ENCODE measurements at regions not wholly inside any gene's neighbourhood (a gene's known extent, or its start where the extent isn't known, plus 50 kb on each side); places are given as distances from the start of the nearest gene placed in this dataset.

DNA sequence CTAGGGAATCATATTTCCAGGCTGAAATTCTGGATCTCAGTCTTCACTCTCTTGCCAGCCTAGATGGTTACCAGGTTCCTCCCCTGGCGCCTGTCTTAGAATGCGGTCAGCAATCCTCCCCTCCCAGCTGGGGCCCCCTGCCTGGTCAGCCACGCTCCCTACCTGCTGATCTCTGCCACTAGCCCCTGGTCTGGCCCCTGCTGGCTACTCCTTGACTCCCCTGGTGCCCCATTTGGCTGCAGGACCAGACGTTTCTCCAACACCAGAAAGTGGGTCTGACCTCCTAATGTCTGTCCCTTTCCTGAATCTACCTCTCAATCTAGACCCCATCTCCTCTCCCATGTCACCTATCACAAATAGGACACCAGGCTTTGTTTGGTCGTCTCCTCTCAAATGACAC, 432.0 kb upstream of the SMIM21 start:
- H3K9me3 ChIP-seq = no peaks in the 10 kb centered on the region
- H3K4me1 ChIP-seq = no peaks in the 10 kb centered on the region
- no peak overlapping the region for H3K27ac ChIP-seq
- 80% methylated on average over 5 of the region's 5 CpGs for WGBS
- H3K4me3 ChIP-seq = no peak overlapping the region
- H3K27me3 ChIP-seq = peaks cover 5% of the 10 kb centered on the region
- H3K36me3 ChIP-seq = no peaks in the 10 kb centered on the region
- DNase-seq (ENCODE audit: low spot score in 2 of 2) = no peak
- TF ChIP-seq POLR2A (IDR thresholded peaks at IDR 0.05) (no peak), CTCF (IDR thresholded peaks at IDR 0.05) (no peak), EP300 (IDR thresholded peaks at IDR 0.05) (no peak), POLR2AphosphoS5 (IDR thresholded peaks at IDR 0.05) (no peak)

DNA sequence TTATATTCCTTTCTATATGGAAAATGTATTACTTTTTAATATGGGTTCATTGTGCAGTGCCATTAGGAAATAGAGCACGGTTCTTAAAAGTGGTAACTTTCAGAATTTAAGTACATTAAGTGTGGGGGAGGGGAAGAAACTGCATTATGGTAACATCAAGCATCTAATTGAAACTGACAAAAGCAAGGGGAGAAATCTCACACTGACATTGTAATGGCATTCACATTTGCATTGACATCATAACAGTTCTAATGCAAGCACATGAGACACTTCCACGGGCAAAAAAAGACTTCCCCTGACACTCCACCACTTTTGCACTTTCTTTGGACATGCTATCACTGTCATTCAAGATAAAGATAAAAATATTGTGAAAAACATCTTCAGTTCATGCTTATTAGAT, 431.3 kb upstream of the SMIM21 start:
- Histone ChIP-seq H3K27ac (no peak overlapping the region), H3K4me3 (no peak overlapping the region), H3K4me1 (no peaks in the 10 kb centered on the region), H3K9me3 (no peaks in the 10 kb centered on the region), H3K36me3 (no peaks in the 10 kb centered on the region), H3K27me3 (peaks cover 5% of the 10 kb centered on the region)
- WGBS = 75% methylated on average over 2 of the region's 2 CpGs
- DNase-seq (ENCODE audit: low spot score in 2 of 2) = no peak
- TF ChIP-seq POLR2A (IDR thresholded peaks at IDR 0.05) = no peak
- no peak for TF ChIP-seq CTCF (IDR thresholded peaks at IDR 0.05)
- no peak for TF ChIP-seq POLR2AphosphoS5 (IDR thresholded peaks at IDR 0.05)
- TF ChIP-seq EP300 (IDR thresholded peaks at IDR 0.05) = no peak

- H3K4me1 ChIP-seq = no peaks in the 10 kb centered on the region
- H3K36me3 ChIP-seq = no peaks in the 10 kb centered on the region
- TF ChIP-seq POLR2A (IDR thresholded peaks at IDR 0.05) (no peak), EP300 (IDR thresholded peaks at IDR 0.05) (no peak), POLR2AphosphoS5 (IDR thresholded peaks at IDR 0.05) (no peak), CTCF (IDR thresholded peaks at IDR 0.05) (no peak)
- 63% methylated on average over 6 of the region's 6 CpGs for WGBS
- H3K4me3 ChIP-seq = no peak overlapping the region
- H3K27me3 ChIP-seq = peaks cover 5% of the 10 kb centered on the region
- H3K9me3 ChIP-seq = no peaks in the 10 kb centered on the region
- no peak for DNase-seq (ENCODE audit: low spot score in 2 of 2)
- no peak overlapping the region for H3K27ac ChIP-seq
Measured at GRCh38 chr18:75857558-75857957, 430.1 kb upstream of the SMIM21 start.

- H3K9me3 ChIP-seq = no peaks in the 10 kb centered on the region
- no peak overlapping the region for H3K4me3 ChIP-seq
- H3K27me3 ChIP-seq = no peaks in the 10 kb centered on the region
- H3K4me1 ChIP-seq = no peaks in the 10 kb centered on the region
- 93% methylated on average over 10 of the region's 10 CpGs for WGBS
- H3K36me3 ChIP-seq = no peaks in the 10 kb centered on the region
- TF ChIP-seq POLR2A (IDR thresholded peaks at IDR 0.05) (no peak), CTCF (IDR thresholded peaks at IDR 0.05) (no peak), POLR2AphosphoS5 (IDR thresholded peaks at IDR 0.05) (no peak), EP300 (IDR thresholded peaks at IDR 0.05) (no peak)
- DNase-seq (ENCODE audit: low spot score in 2 of 2) = no peak
- no peak overlapping the region for H3K27ac ChIP-seq
Measured at GRCh38 chr18:75854808-75855207, 427.3 kb upstream of the SMIM21 start.

- TF ChIP-seq EP300 (IDR thresholded peaks at IDR 0.05) (no peak), POLR2AphosphoS5 (IDR thresholded peaks at IDR 0.05) (no peak), POLR2A (IDR thresholded peaks at IDR 0.05) (no peak), CTCF (IDR thresholded peaks at IDR 0.05) (no peak)
- H3K27ac ChIP-seq = no peak overlapping the region
- WGBS = 72% methylated on average over 4 of the region's 4 CpGs
- no peaks in the 10 kb centered on the region for H3K4me1 ChIP-seq
- H3K4me3 ChIP-seq = no peak overlapping the region
- no peaks in the 10 kb centered on the region for H3K36me3 ChIP-seq
- H3K27me3 ChIP-seq = no peaks in the 10 kb centered on the region
- no peaks in the 10 kb centered on the region for H3K9me3 ChIP-seq
- DNase-seq (ENCODE audit: low spot score in 2 of 2) = no peak
Measured at GRCh38 chr18:75854174-75854573, 426.7 kb upstream of the SMIM21 start.

All from suprapubic skin (tissue), 4 donors.